GM21526 (cell line): ENCODE measurements at regions not wholly inside any gene's neighbourhood (a gene's known extent, or its start where the extent isn't known, plus 50 kb on each side); places are given as distances from the start of the nearest gene placed in this dataset.

Experiments used
- ATAC-seq: cut with Tn5 transposase; IDR thresholded peaks from one replicate; pipeline ENCODE4 v1.9.1; 2021; ENCODE audit warnings: moderate library complexity; ENCODE audit not compliant: unreplicated experiment, low FRiP score

DNA sequence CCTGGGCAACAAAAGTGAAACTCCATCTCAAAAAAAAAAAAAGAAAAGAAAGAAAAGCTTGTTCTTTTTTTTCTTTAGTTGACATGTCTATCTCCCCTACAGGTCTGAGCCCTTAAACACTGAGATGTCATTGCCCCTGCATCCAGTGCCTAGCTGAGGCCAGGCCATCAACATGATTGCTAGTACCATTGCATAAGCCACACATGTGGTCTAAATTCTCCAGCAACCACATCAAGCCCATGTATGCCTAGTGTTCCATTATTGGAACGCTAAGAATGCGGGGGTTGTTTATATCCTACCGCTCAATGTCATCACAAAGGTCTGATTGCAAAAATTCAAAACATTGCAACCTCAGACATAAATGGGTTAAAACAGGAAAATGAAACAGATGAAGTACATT, 62.7 kb downstream of the NPTX2 start:
- ATAC-seq: no peak

DNA sequence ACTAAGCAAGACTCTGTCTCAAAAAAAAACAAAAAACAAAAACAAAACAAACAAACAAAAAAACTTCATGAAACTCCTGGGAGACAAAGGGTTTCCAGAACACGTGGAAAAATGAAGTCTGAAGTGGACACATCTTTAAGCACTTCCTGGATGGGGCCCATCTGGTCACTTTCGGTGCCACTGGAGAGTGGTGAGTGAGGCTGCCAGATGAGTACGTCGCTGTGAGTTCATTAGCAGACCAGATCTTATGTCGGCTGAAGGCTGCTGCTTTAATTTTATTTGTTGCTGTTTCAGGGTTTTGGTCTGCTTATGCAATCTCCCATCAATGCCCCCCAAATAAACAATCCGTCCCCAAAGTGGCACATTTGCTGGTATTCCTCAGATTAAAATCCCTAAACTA, 64.4 kb downstream of the NPTX2 start:
- no peak for ATAC-seq

DNA sequence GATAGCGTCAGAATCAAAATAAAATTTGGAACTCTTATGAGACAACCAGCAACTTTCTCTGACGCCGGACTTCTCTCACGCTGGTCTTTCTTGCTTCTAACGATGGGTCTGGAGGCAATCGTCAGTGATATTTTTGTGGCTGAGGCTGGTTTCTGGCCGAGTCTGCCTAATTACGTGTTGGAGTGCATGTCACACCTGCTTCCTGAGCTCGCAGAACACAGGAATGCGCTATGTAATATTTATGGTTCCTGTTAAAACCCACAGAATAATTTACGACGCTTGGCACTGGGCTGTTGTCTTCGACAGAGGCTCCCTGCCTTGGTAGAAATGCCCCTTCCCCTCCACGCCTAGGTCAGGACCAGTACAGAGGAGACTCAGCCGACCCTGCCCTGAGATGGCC, 64.9 kb downstream of the NPTX2 start:
- ATAC-seq: no peak

DNA sequence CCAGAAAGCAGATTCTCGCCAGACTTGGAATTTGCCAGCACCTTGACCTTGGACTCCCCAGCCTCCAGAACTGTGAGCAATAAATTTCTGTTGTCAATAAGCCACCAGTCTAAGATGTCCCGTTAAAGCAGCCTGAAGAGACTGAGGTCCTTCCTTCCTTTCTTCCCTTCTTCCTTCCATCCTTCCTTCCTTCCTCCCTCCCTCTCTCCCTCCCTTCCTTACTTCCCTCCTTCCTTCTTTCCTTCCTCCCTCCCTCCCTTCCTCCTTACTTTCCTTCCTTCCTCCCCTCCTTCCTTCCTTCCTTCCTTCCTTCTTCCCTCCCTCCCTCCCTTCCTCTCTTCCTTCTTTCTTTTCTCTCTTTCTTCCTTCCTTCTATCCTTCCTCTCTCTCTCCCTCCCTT, 66.4 kb downstream of the NPTX2 start:
- ATAC-seq: no peak

DNA sequence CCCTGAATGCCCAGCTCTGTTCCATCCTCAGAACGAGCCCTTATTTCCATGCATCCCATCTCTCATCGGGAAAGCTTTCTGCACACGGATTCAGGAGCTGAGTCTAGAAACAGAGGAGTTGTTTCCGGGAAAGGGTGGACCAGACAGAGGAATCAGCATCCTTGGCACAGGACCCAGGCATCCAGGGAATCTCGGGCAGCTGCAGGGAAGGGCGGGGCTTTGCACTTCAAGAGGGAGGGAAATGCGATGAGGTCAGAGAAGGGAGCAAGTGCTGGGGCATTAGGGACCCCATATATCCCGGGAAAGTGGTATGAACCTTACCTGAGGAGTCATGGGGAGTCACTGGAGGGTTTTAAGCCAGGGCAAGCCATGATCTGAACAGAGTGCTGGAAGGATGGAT, 68.5 kb downstream of the NPTX2 start:
- no peak for ATAC-seq

DNA sequence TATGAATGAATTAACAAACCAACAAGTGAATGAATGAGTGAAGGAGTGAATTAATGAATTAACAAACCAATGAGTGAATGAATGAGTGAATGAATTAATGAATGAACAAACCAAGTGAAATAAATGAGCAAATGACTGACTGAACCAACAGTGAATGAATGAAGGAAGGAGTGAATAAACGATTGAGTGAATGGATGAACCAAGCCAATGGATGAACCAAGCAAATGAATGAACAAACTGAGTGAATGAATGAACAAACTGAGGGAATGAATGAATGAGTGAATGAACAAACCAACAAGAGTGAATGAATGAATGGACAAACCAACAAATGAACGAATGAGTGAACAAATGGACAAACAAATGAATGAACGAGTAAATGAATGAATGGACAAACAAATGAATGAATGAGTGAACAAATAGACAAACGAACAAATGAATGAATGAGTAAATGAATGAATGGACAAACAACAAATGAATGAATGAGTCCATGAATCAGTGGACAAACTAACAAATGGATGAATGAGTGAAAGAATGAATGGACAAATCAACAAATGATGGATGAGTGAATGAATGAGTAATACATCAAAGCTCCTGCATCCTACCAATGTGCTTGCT, 69.5 kb downstream of the NPTX2 start:
- no peak for ATAC-seq

DNA sequence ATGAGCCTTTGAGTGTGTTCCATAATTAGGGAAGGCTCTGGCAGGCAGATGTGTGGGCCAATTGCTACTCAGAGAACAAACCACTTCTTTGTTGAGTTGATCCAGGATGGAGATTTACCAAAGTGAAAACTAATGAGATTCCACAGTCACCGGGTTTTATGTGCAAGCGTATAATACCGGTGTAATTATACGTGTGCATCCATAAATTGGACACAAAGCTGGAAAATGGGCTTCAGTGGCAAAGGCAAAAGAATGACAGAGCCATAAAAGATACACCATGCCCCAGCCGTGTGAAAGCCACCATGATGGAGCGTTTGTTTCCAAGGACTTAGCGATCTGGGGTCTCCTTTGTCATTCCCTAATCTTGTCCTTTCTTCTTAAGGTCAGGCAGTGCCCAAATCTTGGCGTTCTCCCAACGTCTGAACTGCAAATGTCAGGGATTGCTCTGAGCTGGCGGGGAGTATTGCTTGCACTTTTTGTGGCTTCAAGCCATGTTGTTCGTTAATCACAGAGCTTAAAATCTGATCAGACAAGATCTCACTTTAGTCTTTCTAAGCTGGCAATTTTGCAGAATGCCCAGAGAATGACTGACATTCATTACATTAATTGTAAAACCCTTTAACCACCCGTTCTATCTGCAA, 70.1 kb downstream of the NPTX2 start:
- no peak for ATAC-seq

DNA sequence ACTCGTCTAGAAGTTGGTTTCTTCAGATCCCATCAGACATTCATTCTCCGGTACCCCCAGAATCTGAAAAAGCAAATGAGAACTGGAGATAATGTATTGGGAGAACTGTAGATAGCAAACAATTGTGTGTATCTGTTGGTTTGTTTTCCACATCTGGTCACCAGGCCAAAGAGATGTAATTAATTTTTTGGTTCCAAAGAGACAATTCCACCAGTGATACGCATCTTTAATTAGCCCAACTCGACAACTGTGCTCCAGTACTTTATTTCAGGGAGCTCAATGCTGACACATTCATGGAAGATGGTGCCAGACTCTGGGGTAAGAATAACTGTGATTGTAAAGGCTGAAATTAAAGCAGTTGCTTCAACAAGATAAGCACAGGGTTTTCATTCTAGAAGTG, 74.5 kb downstream of the NPTX2 start:
- ATAC-seq: no peak

DNA sequence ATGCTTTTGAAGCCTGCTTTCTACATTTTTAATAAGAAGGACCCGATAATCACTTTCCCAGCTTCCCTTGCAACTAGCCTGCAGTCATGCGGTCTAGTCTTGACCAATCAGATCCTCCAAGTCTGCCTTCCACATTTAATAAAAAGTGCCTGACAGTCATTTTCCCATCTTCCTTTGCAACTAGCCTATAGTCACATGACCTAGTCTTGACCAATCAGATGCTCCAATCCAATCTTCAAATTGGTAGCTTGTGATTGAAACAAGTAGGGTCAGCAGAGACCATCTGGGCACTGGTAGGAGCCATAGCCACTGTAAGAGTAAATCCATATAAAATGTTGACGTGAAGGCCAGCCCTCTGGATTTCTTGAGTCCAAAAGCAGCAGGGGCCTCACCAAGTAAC, 80.0 kb downstream of the NPTX2 start:
- no peak for ATAC-seq

DNA sequence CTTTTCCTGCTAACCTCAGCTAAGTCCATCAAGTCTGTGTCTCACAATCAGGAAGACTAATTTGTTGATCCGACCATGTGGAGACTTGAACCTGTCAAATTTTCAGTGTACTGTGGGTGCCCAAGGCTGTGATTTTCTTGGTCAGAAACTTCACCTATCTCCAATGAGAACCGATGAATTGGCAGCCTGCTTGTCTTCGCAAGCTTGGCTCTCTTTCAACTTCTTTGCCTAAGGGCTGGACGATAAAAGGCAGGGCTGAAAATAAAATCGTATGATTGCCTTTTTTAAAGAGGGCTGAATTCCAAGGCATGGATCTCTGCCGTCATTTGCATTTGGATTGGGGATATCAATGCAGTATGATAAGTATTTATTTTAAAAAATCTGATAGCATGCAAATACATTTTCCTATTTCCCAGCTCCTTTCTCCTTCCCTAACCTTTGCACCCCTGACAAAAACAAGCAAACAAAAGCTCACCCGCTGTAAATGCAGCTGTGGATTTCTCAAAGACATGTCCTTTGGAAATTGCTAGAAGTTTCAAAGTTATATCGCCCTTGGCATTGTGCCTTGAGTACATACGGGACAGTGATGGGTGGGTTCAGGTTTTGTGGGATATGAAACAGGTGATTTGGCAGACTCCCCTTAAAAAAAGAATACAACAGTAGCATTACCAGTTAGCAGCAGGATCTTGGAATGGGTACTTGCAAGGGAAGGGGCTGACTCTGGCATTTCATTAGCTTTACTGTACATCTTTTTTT, 80.6 kb downstream of the NPTX2 start:
- no peak for ATAC-seq

DNA sequence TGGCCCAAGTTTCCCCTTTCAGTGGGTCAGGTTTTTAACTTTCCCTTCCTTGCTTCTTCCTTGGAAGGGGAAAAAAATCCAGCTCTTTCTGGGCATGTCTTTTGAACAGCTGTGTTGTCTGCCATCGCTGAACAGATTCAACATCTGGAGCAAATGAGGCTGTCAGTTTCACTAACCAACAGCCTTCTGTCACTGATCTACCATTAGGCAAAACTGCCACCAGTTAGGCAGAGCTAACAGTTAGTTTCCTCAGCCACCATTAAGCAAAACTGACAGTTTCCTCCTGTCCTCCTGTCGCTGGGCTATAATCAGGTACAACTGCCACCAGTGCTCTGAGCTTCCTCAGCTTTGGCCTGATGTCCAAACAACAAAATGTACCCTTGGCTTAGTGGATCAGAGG, 81.9 kb downstream of the NPTX2 start:
- no peak for ATAC-seq

DNA sequence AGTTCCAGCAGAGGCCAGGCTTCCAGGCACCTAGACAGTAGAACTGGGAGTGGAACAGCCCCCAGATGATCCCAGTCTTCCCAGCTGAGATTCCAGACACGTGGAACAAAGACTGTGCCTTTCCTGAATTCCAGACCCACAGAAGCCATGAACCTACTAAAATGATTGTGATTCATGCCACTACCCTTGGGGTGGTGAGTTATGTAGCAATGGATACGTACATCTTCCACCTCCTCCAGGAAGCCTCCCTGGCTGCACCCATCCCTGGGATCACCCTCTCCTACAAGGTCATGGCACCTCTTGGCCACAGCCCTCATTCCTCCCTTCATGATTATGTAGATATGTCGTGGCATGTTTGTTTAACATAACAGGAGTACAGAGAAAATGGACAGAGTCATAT, 83.4 kb downstream of the NPTX2 start:
- ATAC-seq: no peak

DNA sequence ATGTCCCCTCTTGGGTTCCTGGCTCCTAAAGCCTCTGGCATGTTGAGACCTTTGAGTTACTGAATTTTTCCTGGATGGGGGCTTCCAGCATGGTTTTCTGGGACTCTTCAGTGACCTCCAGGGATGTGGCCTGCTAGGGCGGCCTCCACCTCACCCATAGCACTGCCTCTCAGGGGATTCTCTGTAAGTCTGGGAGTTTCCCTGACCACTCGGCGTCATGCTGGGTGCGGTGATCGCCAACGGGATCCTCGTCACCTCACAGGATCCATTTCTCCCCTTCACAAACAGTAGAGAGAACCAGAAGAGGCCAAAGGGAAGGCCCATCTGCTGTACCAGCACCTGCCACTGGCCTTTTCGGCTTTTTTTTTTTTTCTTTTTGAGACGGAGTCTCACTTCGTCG, 84.3 kb downstream of the NPTX2 start:
- no peak for ATAC-seq

DNA sequence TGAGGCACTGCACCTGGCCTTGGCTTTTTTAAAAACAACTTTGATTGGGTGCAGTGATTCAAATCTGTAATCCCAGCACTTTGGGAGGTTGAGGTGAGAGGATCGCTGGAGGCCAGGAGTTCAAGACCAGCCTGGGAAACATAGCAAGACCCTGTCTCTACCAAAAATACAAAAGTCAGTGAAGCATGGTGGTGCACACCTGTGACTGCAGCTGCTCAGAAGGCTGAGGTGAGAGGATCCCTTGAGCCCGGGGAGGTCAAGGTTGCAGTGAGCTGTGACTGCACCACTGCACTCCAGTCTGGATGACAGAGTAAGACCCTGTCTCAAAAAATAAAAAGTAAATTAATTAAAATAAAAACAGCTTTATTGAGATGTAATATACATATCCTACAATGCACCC, 84.9 kb downstream of the NPTX2 start:
- no peak for ATAC-seq

DNA sequence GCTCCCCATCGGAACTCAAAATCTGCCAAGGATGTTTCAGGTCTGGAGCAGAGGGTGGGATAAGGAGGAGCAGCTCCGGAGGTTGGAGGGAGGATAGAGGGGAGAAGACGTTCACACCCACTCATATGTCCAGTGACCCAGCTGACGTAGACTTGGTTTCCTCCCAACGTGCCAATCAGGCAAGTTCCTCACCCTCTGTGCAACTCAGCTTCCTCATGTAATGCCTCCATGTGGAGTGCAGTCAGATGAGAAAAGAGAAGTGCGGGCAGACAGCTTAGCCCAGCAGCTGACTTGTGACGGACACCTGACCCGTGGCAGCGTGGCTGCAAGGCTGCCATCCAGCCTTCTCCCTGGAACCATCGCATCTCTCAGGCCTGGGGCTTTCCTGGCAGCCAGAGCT, 86.8 kb downstream of the NPTX2 start:
- no peak for ATAC-seq

DNA sequence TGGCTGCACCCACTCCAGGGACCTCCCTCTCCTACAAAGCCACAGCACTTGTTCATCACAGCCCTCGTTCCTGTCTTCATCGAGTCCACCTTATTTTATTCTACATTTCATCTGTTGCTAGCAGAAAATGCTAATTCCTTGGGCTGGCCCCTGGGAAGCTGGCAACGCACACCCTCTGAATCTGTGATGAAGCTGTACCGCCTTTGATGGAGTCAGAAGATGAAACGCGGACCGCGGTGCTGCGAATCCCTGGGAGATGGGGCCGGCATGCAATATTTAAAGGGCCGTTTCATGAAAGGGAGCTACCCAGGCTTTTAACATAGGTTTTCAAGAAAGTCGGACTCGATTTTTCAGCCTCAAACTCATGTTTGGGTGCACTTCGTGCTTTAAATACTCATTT, 88.5 kb downstream of the NPTX2 start:
- no peak for ATAC-seq

DNA sequence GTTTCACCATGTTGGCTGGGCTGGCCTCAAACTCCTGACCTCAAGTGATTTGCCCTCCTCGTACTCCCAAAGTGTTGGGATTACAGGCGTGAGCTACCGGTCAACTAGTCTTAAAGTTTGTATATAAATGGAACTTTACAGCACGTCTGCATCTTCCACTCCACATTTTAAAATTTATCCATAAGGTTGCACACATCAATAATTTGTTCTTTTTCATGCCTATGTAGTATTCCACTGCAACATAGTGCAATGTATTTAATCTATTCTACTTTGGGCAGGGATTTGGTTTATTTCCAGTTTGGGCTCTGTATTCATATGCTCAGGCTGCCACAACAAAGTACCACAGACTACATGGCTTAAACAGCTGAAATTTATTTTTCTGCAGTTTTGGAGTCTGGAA, 90.0 kb downstream of the NPTX2 start:
- ATAC-seq: no peak

DNA sequence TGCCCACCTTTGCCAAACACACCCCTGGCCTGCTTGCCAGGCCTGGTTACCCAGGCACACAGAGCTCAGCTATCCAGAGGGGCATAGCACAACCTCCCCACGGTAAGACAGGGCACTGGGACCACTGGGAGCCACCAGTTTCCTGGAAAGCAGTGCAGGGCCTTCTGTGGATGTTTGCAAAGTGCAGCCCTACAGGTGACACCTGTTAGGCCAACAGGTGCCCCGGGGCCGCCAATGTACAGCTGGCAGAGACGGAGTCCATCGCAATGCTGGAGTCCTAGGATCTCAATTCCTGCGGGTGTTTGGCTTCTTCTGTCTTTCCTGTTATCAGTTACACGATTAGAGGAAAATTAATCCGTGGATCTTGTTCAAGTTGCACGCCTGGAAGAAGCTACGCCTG, 94.9 kb downstream of the NPTX2 start:
- no peak for ATAC-seq

DNA sequence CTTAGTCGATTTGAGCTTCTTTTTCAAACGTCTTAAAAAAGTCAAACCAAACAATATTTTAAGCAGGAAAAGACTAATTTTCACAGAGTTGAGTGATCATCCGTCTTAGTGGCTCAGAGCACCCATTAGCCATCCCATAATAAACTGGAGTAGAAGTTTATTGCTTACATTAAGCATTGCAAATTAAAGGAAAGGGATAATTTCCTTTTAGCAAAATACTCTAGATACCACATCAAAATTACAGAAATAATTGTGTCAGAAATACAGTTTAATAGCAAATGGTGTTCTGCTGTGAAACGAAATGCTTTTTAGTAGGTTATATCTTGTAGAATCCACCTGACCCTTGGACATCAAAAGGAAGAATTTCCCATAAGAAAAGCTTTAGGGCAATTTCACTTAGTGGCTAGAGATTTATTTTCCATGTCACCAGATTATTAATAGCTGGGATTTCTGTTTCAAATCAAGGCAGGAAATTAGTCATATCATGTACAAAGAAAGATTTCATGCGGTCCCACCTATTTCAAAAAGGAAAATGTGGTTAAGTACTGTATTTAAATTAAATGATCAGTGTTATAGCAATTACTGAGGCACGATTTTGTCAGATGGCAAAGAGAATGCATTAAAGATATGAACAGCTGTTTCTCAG, 96.2 kb downstream of the NPTX2 start:
- ATAC-seq: no peak

DNA sequence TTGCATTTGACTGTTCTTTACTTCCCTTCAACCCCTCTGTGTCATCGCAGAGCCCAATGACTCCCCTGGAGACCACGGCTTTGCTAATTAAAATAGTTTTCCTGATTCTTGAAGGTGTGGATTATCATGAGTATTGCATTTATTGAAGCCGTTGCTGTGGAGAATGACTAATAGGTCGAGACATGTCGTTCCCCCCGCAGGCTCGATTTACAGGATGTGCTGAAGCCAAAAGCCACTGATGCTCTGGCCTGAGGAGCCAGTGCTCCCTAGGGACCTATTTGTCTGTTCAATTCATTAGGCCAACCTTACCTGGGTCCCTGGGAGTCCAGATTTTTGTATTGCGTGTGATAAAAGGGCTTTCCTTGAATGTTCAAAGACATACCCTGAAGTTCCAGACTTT, 102.3 kb downstream of the NPTX2 start:
- ATAC-seq: no peak

DNA sequence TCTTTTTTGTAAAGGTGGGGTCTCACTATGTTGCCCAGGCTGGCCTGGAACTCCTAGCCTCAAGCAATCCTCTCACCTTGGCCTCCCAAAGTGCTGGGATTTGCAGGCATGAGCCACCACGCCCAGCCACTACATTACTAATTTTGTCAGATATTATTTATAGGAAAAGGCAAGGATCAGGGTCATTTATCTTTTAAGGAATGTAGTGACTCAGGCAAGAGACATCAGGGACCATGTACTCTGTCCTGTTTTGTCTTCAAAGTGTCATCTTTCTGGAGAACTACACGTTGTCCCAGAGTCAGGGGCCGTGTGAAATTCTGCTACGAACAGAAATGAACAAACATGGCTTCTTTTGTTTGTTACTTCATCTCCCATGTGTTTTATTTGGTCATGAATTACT, 105.3 kb downstream of the NPTX2 start:
- no peak for ATAC-seq

DNA sequence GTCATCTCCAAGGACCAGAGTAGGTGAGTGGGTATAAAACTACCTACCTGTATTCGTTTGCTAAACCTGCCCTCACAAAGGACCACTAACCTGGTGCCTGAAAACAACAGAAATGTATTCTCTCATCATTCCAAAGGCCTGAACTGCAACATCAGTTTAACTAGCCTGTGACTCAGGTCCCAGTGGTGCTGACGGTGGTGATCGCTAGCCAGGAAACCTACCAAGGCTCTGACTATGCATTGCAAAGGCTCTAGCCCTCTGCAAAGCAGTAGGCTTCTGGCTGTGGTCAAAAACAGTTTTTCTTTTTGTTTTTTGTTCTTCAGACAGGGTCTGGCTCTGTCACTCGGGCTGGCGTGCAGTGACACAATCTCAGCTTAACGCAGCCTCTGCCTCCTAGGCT, 107.5 kb downstream of the NPTX2 start:
- no peak for ATAC-seq
